Left hindlimb (tissue), 1 donor: ENCODE measurements at regions not wholly inside any gene's neighbourhood (a gene's known extent, or its start where the extent isn't known, plus 50 kb on each side); places are given as distances from the start of the nearest gene placed in this dataset.

Experiments used
- DNase-seq: peaks from one replicate; pipeline ENCODE4 v3.0.0-alpha.2; 2018

DNA sequence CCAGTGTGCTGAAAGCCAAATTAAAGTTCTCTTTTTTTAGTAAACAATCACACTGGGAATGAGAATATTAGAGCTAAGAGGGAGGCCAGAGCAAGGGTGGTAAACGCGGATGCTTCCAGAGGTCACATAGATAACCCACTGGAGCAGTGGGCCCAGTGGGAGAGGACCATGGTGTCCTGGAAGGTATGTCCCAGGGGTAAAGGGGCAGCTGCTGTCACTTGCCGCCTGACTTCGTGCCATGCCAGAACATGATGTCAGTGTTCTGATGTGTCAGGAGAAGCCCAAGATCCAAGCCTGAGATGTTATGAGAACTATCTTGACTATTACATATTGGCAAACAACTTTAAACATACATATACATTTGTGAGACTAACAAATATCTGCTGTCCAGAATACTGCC, 211.9 kb upstream of the IL12A start:
- no peak for DNase-seq

DNA sequence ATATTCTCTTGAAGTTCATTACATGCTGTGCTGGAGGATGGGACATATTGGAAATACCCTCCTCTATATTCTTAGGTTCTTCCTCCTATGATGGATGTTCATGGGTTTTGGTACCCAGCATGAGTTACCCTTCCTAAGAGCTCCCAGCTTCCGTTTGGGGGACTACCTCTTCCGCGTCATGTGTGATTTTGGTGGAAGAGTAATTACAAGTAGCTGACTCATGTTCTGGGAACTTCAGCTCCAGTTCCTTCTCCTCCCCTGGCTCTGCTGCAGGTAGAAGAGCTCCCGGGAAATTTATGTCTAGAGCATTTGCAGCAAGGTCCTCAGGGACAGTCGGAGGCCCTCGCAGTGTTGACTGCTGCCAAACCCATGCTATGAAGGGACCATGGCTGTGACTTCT, 208.8 kb upstream of the IL12A start:
- DNase-seq: no peak

DNA sequence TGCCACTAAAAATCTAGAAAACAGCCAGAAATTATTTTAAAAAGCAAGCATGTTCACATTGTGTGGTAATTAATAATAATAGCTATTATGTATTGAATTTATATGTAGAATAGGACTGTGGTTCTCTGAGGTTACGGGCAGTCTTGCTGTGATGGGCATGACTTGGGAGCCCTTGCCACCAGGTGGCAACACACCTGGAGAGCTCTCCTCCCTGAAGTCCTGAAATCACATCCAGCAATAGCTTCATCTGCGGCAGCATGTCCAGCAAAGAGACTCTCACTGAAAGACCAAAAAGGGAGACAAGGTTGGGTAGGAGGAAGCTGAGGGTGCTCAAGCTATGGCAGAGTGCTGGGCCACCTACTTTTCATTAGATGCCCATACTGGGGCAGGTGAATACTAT, 206.8 kb upstream of the IL12A start:
- no peak for DNase-seq

DNA sequence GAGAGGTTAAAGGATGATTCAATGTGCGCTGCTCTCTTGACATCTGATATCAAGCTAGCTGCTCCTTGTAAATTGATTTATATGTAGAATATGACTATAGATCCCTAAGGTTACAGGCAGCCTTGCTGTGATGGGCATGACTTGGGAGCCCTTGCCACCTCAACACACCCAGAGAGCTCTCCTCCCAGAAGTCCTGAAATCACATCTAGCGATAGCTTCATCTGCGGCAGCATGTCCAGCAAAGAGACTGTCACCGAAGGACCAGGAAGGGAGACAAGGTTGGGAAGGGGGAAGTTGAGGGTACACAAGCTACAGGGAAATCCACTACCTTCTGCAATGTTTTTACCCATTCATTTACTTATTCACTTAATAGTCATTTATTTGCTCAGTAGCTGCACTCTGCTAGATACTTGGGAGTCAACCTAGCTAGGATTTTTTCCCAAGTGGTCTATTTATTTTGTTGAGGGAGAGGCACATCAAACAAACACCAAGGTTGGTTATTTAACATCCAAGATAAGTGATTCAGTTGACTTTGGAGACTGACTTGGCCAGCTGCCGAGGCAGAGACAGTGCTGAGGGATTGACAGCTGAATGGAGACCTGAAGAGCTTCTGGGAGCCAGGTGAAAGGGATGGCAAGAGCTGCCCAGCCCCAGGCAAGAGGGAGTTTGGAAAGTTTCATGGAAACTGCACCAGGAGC, 205.8 kb upstream of the IL12A start:
- no peak for DNase-seq

DNA sequence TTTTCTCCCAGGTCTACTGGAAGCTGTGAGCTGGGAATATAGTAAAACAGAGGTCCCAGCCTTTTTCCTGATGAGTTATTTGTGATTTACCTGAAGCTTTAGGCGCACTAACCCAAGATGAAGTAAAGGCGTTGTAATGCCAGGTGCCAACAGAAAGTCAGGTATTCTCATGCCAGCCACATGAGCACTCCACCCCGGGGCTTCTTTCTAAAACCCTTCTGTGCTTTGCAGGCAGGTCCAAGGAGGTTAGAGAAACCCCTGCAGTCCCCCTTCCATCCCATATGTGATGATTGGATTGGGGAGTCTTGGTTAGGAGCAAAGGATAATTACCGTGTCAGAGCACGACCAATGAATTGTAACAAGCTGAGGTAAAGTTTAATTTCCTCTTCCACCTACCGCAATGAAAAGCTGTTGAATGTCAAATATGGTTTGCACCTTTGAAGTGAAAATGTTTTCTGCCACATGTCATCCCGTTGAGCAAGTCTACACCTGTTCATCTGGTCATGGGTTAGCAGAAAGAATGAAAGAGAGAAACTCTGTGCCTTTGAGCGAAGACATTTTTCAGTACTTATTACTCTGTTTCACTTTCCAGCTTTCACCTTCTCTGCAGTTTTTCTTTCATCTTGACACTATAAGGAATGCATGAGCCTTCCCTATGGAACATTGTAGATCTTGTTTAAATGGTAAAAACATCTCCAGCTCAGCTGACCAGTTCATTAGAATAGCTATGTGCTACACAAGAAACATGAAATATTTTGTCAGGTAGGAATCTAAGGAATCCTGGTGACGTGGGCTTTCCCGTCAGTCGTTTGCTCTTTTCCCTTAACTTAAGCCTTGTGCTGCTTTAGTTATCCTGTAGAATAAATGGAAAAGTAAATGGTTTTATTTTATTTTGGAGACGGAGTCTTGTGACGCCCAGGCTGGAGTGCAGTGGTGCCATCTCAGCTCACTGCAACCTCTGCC, 204.6 kb upstream of the IL12A start:
- no peak for DNase-seq

DNA sequence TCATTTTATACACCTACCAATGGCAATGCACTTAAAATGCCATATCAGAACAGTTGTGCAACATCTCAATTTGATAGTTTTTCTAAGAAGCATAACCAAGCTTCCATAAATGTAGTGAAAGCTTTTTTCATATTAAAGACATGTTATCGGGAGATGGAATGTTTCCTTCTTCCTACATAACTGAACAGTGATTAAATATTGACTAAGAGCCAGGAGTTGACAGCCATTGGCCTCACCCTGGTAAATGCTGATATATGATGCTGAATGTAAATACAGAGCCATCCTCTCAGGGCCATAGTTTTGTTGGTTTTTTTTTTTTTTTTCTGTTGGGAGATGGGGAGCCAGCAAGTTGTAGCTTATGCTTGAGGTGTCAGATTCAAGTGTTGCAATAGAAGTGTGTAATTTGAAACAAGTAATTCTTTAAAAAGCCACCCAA, 203.3 kb upstream of the IL12A start:
- DNase-seq: no peak

DNA sequence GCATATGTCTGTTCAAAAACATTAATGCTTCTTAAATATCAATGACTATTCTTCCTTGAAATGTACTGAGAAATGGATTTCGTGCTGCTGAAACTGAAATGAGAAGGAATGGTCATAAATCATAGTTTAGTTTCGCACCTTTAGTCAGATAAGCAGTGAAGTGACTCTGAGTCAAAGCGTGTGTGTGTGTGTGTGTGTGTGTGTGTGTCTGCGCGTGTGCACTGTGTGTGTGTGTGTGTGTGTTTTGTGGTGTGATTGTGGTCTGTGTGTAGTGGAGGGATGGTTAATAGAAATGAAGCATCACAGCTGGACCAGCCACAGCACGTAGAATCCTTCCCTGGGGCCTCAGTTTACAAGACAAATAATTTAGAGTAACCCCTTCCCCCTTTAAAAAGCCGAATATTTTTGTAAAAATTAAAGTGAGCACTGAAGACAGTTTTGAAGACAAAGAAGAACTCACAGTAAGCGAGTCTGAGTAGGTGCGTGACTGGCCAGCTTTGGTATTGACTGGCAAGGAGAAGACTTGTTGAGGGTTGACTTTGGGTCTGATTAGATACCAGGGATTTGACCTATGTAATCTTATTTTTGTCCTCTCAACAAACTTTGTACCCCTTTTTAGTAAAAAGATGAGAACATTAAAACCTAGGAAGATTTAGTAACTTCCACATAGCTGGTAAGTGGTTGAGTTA, 202.0 kb upstream of the IL12A start:
- DNase-seq: no peak

DNA sequence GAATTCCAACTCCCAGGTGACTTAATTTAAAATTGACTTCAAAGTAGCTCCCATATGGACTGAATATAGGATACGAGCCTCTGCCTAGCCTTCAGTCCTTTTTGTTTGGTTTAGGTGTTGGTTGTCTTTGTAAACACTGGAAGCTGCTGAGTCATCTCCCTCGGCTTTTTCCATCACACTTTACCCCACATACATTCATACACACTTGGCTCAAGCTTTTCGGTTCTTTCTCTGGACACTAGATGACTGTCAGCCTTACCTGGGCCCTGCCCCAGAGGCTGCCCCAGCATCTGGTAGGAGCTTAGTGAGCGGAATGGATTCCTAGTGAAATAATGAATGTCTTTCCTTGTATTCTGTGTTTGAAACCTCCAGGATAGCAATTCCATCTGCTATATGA, 201.5 kb upstream of the IL12A start:
- DNase-seq: no peak

DNA sequence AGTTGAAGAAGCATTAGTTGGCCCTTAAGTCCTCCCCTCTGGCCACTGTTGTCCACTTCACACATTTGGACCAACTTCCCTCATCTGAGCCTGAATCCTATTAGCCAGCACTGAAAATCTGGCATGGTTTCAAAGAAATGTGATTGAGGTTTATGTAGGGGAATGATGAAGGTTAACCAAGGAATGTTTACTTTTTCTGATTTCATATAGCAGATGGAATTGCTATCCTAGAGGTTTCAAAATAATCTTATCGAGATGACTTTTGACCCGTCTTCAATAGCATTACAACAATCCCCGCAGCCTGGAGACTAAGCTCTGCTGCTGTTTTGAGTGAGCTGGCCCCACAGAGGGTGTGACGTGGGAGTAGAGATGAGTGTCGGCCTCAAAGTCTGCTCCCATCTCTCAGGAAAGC, 200.8 kb upstream of the IL12A start:
- DNase-seq: no peak

DNA sequence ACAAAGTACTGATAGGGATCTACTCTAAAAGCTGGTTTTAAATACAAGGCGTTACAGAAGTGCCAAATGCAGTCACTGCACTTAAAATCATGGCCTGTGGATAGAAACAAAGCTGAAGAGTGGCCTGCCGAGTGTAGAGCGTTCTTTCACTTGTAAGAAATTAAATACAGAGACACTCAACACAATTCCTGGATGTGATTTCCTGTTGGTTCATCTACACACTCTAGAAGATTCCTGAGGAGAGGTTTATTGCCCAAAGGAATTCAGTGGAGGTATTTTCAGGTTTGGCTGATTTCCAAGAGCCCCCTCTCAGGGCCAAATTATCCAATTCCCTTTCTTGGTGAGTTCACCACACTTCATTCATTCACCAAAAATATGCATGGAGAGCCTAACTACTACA, 200.3 kb upstream of the IL12A start:
- no peak for DNase-seq

DNA sequence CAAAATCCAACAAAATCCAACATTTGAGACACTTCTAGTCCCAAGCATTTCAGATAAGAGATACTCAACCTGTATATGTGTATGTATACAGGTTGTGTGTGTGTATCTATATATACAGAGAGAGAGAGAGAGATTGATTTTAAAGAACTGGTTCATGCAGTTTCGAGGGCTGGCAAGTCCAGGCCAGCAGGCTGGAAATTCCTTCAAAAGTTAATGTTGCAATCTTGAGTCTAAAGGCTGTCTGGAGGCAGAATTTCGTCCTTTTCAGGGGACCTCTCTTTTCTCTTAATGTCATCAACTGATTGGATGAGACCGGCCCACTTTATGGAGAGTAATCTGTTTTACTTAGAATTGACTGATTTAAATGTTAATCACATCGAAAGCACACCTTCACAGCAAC, 199.6 kb upstream of the IL12A start:
- no peak for DNase-seq

DNA sequence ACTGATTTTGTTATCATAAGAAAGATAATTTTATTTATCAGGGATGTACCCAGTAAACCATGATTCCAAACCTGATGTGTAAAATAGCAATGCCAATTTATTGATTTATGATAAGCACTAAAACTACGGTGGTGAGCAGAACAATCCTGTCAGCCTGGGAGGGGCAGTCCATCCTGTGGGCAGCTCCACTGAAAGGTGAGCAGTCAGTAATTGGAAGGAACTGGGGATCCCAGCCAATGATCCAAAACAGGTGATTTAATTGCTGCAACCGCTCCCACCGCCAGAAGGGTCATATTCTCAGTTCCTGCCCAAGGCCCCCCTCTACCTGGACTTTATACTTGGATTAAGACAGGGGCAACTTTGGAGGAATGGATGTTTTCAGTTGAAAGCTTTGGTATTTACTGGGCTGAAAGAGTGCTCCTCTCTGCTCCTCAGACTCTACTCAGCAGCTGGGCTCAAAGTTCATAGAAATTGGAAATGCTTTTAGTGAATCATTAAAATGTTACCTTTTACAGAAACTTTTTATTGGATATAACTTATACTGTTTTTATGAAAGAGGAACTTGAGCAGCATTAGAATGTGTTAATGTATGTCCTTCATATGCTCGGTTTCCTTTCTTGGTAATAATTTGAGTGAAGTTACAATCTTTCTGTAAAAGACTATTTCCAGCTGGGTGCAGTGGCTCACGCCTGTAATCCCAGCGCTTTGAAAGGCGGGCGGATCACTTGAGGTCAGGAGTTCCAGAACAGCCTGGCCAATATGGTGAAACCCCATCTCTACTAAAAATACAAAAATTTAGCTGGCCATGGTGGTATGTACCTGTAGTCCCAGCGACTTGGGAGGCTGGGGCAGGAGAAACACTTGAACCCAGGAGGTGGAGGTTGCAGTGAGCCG, 198.6 kb upstream of the IL12A start:
- DNase-seq: no peak

DNA sequence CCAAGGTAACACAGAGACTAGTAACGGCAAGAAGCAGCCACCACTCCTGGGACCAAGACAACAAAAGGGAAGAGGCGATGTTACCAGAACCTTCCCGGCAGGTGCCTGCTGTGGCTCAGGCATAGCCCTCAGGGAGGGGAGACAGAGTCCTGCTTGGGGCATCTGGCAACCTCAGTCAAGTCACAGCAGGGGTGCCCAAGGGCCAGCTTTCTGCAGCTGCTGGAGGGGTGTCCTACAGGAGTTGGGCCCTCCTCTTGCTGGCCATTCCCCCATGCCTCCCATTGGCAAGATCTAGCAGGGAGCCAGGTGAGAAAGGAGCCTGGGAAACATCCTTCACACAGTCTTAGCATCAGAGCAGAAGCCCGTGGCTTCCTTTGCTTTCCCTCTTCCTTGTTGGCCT, 197.3 kb upstream of the IL12A start:
- no peak for DNase-seq

DNA sequence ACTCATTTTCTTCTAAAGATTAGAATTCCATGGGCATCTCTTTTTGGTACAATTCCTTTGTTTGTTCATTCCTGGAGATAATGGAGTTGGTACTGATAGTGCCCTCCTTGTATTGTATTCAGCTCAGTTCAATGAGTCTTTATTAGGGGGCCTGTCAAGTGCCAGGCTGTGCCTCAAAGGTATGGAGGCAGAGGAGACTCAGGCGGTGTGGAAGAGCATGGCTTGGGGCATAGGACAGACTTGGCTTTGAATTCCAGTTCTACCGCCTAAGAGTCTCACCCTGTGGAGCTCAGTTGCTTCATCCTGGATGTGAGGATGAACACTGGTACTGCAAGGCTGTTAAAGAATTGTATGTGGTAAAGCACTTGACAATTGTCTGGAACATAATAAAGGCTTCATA, 196.6 kb upstream of the IL12A start:
- DNase-seq: no peak

DNA sequence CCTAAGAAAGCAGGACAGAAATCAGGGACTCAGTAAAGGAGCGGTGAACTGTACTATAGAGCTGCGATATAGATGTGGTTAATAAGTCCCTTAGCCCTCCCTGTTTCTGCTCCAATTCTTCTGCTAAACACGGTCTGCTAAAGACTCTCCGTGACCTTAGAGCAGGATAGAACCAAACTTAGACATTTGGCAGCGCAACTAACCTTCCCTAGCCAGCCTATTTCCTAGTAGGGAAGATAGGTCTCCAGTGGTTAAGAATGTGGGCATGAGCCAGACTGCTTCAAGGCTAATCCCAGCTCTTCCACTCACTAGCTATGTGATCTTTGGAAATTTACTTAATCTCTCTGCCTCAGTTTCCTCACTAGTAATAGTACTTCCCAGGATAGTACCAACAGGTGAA, 193.6 kb upstream of the IL12A start:
- DNase-seq: no peak

DNA sequence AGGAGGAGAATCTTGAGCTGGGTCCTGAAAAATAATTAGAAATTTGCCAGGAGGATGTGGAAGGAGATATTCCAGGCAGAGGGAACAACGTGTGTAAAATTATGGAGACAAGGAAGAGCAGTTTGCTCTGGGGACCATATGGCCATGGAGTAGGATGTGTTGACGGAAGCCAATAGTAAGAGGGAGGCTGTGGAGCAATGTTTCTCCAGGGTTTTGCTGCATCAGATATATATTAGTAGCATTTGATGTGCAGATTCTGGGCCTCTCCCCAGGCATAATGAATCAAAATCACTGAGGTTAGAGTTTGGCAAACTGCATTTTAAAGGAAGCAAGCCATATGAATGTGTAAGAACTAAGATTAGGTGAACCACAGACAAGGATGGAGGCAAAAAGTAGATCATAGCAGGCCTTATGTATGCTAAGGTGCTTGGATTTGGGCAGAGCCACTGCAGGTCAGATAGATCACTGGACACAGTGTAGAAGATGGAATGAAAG, 192.9 kb upstream of the IL12A start:
- no peak for DNase-seq

DNA sequence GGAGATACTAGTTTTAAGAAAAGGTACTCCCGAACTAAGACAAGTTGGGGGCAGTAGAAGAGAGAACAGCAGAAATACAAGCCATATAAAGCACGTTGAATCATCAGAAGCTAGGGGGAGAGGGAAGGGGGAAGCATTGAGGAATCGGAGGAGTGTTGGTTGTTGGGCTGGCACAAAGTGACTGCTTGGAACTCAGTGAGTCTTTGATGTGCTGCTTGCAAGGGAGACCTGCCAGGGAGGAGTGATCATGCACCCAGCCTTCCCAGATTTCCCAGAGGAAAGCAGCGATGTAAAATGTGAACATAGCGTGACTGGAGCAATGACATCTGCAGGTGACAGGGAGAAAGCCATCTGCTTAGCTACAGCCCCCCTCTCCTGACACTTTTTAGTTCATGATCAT, 192.4 kb upstream of the IL12A start:
- DNase-seq: no peak

DNA sequence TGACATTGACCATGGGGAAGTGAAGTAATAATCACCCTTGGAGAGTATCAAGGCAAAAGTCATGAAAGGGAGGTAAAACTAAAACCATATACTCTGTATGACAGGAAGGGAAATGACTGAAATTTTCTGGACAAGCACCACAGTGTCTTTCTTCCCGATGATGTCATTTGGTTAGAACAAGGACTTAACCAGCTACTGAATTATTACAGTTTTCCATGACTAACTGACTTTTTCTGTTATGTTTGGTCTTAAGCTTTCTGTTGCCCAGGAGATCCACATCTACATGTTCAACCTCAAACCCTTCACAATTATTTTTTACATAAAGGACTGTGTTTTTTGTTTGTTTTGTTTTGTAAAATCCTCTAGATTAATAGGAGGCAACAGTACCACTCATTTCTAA, 191.9 kb upstream of the IL12A start:
- no peak for DNase-seq

DNA sequence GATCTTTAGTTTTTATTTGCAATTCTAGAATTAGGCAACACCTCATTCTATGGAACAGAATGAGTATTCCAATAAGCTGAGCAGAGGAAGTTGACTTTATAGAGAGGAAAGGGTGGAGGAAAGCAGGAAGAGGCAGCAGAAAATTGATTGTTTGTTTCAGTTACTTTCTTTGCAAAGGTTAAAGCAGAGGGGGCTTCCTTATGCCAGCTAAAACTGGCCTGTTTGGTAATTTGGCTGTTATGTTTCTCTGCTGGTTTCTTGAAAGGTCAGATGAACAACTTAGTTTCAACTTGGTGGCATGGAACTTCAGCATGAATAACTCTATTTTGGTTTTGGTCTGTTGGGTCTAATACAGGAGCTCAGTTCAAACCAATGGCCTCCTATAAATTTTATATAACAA, 190.9 kb upstream of the IL12A start:
- DNase-seq: no peak

DNA sequence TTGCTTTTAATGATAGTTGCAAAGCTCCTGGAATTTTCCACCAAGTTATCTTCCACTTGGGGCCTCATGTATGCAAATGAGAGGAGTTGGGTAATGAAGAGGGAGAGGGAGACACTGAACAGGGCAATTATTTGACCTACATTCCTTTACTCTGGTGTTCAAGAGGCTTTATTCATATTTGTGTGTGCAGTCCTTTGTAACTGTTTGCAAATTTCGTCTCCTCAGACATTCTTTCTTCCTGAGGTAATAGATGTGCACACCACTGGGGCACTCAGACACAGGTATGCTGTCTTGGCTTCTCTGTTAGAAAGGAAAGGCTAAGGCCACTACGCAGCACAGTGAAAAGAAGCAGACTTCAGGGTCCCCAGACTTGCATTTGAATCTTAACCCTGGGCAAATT, 189.7 kb upstream of the IL12A start:
- no peak for DNase-seq

DNA sequence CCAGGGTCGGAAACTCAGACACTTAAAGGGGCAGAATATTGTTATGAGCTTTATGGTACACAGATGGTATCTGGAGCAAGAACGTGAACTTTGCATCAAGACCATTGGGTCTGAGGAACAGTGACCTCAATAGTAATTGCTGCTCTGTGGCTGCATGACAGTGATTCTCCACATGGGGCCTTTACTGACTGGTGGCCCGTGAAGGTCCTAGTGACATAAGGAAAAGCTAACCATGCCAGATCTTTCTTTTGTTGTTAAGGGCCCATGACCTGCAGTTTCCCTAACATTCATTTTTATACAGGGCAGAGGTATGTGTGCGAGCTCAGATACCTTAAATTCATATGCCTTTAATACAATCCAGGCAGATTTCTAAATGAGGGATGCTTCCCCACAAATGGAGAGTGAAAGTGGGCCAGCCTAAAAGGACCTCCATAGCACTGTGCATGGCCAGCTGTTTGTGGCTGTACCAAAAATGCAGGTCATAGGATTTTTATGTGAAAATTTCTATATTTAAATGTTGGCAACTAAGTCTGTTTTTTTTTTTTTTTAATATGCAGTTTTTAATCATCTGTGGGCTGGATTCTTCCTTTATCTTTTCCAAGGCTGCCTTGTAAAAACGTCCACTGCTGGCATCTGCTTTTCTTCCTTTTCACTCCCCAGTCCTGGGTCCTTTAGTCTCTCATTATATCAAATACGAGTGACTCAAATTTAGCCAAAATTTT, 188.0 kb upstream of the IL12A start:
- no peak for DNase-seq

DNA sequence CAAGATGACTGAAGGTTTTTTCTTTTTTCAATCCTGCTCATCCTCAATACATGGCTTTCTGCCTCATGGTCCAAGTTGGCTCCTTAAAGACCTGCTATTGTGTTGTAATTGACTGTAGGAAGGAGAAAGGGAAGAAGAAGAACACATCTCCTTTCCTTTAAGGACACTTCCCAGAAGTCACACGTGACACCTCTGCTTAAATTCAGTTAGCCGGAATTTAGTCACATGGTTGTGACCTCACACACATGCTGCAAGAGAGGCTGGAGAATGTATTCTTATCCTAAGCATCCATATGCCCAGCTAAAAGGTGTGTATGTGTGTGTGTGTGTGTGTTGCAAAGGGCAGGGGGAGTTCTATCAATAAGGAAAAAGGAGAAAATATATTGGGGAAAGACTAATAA, 185.8 kb upstream of the IL12A start:
- no peak for DNase-seq
